Nephron (organoid): ENCODE measurements at regions not wholly inside any gene's neighbourhood (a gene's known extent, or its start where the extent isn't known, plus 50 kb on each side); places are given as distances from the start of the nearest gene placed in this dataset.

ENCODE experiments used
- H3K27ac Mint-ChIP-seq, 3 experiments: 2 replicates each; pipeline ENCODE4 v1.8.0; 2020; ENCODE audit warnings: mixed read lengths in 3 of 3, mild to moderate bottlenecking in 2 of 3, moderate library complexity in 1 of 3
- H3K27me3 Mint-ChIP-seq: 2 replicates; pipeline ENCODE4 v1.8.0; 2021; ENCODE audit warnings: low read depth, mild to moderate bottlenecking, moderate library complexity, mixed read lengths
- H3K36me3 Mint-ChIP-seq: 2 replicates; pipeline ENCODE4 v1.8.0; 2020; ENCODE audit warnings: low read depth, mixed read lengths
- H3K4me1 Mint-ChIP-seq: 2 replicates; pipeline ENCODE4 v1.8.0; 2020; ENCODE audit warnings: mixed read lengths
- H3K4me3 Mint-ChIP-seq, 3 experiments: 2 replicates each; pipeline ENCODE4 v1.8.0; 2020; ENCODE audit warnings: mild to moderate bottlenecking in 3 of 3, mixed read lengths in 3 of 3, moderate library complexity in 2 of 3
- H3K9me3 Mint-ChIP-seq: 2 replicates; pipeline ENCODE4 v1.8.0; 2020; ENCODE audit warnings: mixed read lengths
- TF ChIP-seq, protein P1 (sequence below), 3 experiments: fragments of 200-600 bp; sonication (generic); IDR thresholded peaks; one replicate each; pipeline ENCODE4 v1.5.0; 2021; ENCODE audit warnings: antibody characterized with exemption in 3 of 3; ENCODE audit not compliant: unreplicated experiment in 3 of 3

DNA sequence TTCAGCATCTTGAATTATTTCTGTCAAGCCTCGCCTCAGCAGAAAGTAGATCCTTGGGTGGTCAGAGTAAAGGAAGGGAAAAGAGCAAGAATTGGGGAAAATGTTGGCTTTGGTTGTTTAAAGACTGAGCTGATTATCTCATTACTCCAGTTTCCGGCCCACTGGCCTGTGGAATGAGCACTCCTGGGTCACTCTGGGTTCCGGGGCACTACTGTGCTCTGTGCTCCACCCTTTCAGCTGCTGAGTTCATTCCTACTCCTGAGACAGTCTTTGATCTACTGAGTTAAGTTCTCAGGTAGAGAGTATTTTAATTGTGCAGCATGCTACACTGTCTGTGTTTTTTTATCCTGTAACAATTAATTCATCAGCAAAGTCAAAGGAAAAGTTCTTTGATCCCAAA, 427.7 kb downstream of the CDH2 start:
- H3K4me1 Mint-ChIP-seq = peaks cover 7% of the 10 kb centered on the region
- no peak overlapping the region for H3K4me3 Mint-ChIP-seq
- no peaks in the 10 kb centered on the region for H3K27me3 Mint-ChIP-seq
- no peaks in the 10 kb centered on the region for H3K36me3 Mint-ChIP-seq
- H3K9me3 Mint-ChIP-seq = no peaks in the 10 kb centered on the region
- TF ChIP-seq, protein P1, sequence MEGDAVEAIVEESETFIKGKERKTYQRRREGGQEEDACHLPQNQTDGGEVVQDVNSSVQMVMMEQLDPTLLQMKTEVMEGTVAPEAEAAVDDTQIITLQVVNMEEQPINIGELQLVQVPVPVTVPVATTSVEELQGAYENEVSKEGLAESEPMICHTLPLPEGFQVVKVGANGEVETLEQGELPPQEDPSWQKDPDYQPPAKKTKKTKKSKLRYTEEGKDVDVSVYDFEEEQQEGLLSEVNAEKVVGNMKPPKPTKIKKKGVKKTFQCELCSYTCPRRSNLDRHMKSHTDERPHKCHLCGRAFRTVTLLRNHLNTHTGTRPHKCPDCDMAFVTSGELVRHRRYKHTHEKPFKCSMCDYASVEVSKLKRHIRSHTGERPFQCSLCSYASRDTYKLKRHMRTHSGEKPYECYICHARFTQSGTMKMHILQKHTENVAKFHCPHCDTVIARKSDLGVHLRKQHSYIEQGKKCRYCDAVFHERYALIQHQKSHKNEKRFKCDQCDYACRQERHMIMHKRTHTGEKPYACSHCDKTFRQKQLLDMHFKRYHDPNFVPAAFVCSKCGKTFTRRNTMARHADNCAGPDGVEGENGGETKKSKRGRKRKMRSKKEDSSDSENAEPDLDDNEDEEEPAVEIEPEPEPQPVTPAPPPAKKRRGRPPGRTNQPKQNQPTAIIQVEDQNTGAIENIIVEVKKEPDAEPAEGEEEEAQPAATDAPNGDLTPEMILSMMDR (IDR thresholded peaks at IDR 0.05; ENCODE audit: unreplicated experiment in 3 of 3) = no peak
- no peak overlapping the region for H3K27ac Mint-ChIP-seq

DNA sequence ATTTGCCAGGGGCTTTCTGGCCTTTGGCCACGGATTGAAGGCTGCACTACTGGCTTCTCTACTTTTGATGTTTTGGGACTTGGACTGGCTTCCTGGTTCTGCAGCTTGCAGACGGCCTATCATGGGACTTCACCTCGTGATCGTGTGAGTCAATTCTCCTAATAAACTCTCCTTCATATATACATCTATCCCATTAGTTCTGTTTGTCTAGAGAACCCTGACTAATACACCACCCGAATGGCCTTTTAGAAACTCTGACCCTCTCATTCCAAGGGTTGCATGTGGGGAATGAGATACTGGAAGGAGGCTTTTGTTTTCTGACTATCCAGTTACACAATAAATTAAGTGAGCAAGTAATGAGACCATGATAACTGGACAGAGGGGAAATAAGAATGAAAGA, 430.7 kb downstream of the CDH2 start:
- Mint-ChIP-seq H3K27me3 (no peaks in the 10 kb centered on the region), H3K4me3 (no peak overlapping the region), H3K4me1 (no peaks in the 10 kb centered on the region), H3K27ac (no peak overlapping the region), H3K9me3 (peaks cover 6% of the 10 kb centered on the region), H3K36me3 (no peaks in the 10 kb centered on the region)
- TF ChIP-seq, protein P1 (IDR thresholded peaks at IDR 0.05; ENCODE audit: unreplicated experiment in 3 of 3) = no peak

DNA sequence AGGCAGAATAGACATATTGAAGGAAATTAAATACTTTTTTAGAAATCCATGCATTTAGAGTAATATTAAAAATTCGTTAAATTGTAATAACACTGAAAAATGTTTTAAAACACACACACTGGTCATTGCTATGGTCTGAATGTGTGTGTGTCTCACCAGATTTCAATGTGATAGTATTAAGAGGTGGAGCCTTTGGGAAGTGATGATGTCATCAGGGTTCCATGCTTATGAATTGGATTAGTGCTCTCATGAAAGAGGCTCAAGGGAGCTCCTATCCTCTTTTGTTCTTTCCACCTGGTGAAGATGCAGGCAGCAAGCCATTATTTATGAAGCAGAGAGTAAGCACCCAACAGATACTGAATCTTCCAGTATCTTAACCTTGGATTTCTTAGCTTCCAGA, 441.8 kb downstream of the CDH2 start:
- H3K4me3 Mint-ChIP-seq = no peak overlapping the region
- no peaks in the 10 kb centered on the region for H3K36me3 Mint-ChIP-seq
- H3K27ac Mint-ChIP-seq = no peak overlapping the region
- no peaks in the 10 kb centered on the region for H3K4me1 Mint-ChIP-seq
- no peaks in the 10 kb centered on the region for H3K27me3 Mint-ChIP-seq
- TF ChIP-seq, protein P1 (IDR thresholded peaks at IDR 0.05; ENCODE audit: unreplicated experiment in 3 of 3) = no peak
- H3K9me3 Mint-ChIP-seq = peaks cover 11% of the 10 kb centered on the region

- H3K9me3 Mint-ChIP-seq = peaks cover 28% of the 10 kb centered on the region
- TF ChIP-seq, protein P1 (IDR thresholded peaks at IDR 0.05; ENCODE audit: unreplicated experiment in 3 of 3) = no peak
- no peaks in the 10 kb centered on the region for H3K27me3 Mint-ChIP-seq
- no peaks in the 10 kb centered on the region for H3K4me1 Mint-ChIP-seq
- H3K27ac Mint-ChIP-seq = no peak overlapping the region
- H3K4me3 Mint-ChIP-seq = no peak overlapping the region
- H3K36me3 Mint-ChIP-seq = no peaks in the 10 kb centered on the region
Observed at GRCh38 chr18:27731211-27731610, 445.7 kb downstream of the CDH2 start.

GRCh38 chr18:27728659-27729058, 448.3 kb downstream of the CDH2 start:
- TF ChIP-seq, protein P1 (IDR thresholded peaks at IDR 0.05; ENCODE audit: unreplicated experiment in 3 of 3) = no peak
- H3K9me3 Mint-ChIP-seq = peaks cover 31% of the 10 kb centered on the region
- no peaks in the 10 kb centered on the region for H3K36me3 Mint-ChIP-seq
- no peaks in the 10 kb centered on the region for H3K4me1 Mint-ChIP-seq
- H3K27me3 Mint-ChIP-seq = no peaks in the 10 kb centered on the region
- no peak overlapping the region for H3K4me3 Mint-ChIP-seq
- H3K27ac Mint-ChIP-seq = no peak overlapping the region

- TF ChIP-seq, protein P1 (IDR thresholded peaks at IDR 0.05; ENCODE audit: unreplicated experiment in 3 of 3) = no peak
- H3K27me3 Mint-ChIP-seq = no peaks in the 10 kb centered on the region
- H3K4me1 Mint-ChIP-seq = peaks cover 7% of the 10 kb centered on the region
- H3K9me3 Mint-ChIP-seq = peaks cover 20% of the 10 kb centered on the region
- no peaks in the 10 kb centered on the region for H3K36me3 Mint-ChIP-seq
- H3K27ac Mint-ChIP-seq = peak overlapping the region in 1 of 3 experiments; percentile 60
- H3K4me3 Mint-ChIP-seq = no peak overlapping the region
Observed at GRCh38 chr18:27724362-27724761, 452.6 kb downstream of the CDH2 start.
